HepG2 (cell line): ENCODE measurements at regions not wholly inside any gene's neighbourhood (a gene's known extent, or its start where the extent isn't known, plus 50 kb on each side); places are given as distances from the start of the nearest gene placed in this dataset.

Source experiments
- CC2D1A ChIP-seq: sonication (generic); formaldehyde crosslinking; IDR thresholded peaks from 2 replicates; pipeline ENCODE4 v1.8.1; 2023; ENCODE audit warnings: mild to moderate bottlenecking, missing genetic modification reagents
- PBX2 ChIP-seq: IDR thresholded peaks from 2 replicates; pipeline ENCODE4 v1.6.1; 2016; ENCODE audit warnings: control low read depth
- ZMYM4 ChIP-seq: sonication (generic); formaldehyde crosslinking; IDR thresholded peaks from 2 replicates; pipeline ENCODE4 v1.8.1; 2023; ENCODE audit warnings: mild to moderate bottlenecking, missing genetic modification reagents

- TF ChIP-seq PBX2 (CRISPR knock-in tag): no peak
- no peak for TF ChIP-seq CC2D1A
- TF ChIP-seq ZMYM4 (CRISPR knock-in tag): no peak
These were observed 210.7 kb upstream of the CD96 start for GRCh38 chr3:111331306-111331705.
